SH-SY5Y (cell line): ENCODE measurements at regions not wholly inside any gene's neighbourhood (a gene's known extent, or its start where the extent isn't known, plus 50 kb on each side); places are given as distances from the start of the nearest gene placed in this dataset.

Experiments used
- GATA2 ChIP-seq: IDR thresholded peaks from 2 replicates; pipeline ENCODE4 v1.6.1; 2011; ENCODE audit warnings: mild to moderate bottlenecking, low read depth, low read length
- GATA3 ChIP-seq: IDR thresholded peaks from 2 replicates; pipeline ENCODE4 v1.6.1; 2011; ENCODE audit warnings: low read depth, mild to moderate bottlenecking, low read length, moderate library complexity

DNA sequence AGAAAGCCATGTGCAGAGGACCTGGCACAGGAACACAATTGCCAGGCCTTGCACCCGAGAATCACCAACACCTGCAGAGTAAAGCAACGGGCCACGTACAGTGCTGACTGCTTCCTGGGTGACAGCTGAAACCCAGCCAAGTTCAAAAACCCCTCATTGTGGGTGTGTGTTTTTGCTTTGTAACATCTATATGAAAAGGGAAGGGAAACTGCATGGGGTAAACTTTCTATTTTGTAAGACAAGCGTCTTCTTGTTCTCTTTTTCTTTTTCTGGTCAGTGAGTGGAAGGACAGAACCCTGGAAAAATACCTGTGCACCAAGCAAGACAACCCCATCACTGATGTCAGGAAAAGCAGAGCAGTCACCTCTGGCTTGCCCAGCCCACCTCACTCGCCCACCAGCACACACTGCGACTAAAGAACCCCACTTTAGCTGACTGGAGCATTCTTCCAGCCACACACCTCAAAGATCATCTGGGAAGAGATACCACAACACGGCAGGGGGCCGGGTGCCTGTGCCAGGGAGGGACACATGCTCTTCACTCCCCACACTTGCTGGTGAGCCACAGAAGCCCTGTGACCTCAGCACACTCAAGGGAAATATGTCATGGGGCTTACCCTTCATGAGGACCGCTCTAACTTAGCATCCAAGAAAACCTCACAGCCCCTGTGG is 172.3 kb downstream of the NDUFA12 start:
- TF ChIP-seq GATA2 (no peak), GATA3 (no peak)
